Memory B cell (primary cell): ENCODE measurements at regions not wholly inside any gene's neighbourhood (a gene's known extent, or its start where the extent isn't known, plus 50 kb on each side); places are given as distances from the start of the nearest gene placed in this dataset.

Experiments
- ATAC-seq: fragments of 150-1000 bp; cut with Tn5 transposase; 2 replicates; pipeline ENCODE4 v1.10.0; 2021; ENCODE audit warnings: low read depth, mild to moderate bottlenecking, moderate library complexity
- DNase-seq, 2 donors: peaks; one replicate each; pipeline ENCODE4 v3.0.0; 2022; ENCODE audit warnings: low spot score in 2 of 2
- H3K27ac Mint-ChIP-seq: one replicate; pipeline ENCODE4 v1.8.0; 2022; ENCODE audit warnings: mild to moderate bottlenecking, moderate library complexity, mixed read lengths
- H3K27me3 Mint-ChIP-seq: one replicate; pipeline ENCODE4 v1.8.0; 2022; ENCODE audit warnings: mixed read lengths
- H3K36me3 Mint-ChIP-seq: one replicate; pipeline ENCODE4 v1.8.0; 2022; ENCODE audit warnings: mild to moderate bottlenecking, mixed read lengths
- H3K4me1 Mint-ChIP-seq: one replicate; pipeline ENCODE4 v1.8.0; 2022; ENCODE audit warnings: mixed read lengths
- H3K4me3 Mint-ChIP-seq: one replicate; pipeline ENCODE4 v1.8.0; 2022; ENCODE audit warnings: mild to moderate bottlenecking, moderate library complexity, mixed read lengths
- H3K9me3 Mint-ChIP-seq: one replicate; pipeline ENCODE4 v1.8.0; 2022; ENCODE audit warnings: mixed read lengths

- DNase-seq (peak in 1 of 2 donors; percentile 53), ATAC-seq (peak; percentile 53)
- Mint-ChIP-seq H3K4me3 (peak overlapping the region; percentile 74), H3K9me3 (peaks cover 2% of the 10 kb centered on the region), H3K27me3 (no peaks in the 10 kb centered on the region), H3K27ac (peak overlapping the region; percentile 91), H3K4me1 (peaks cover 22% of the 10 kb centered on the region), H3K36me3 (peaks cover 5% of the 10 kb centered on the region)
Measured at GRCh38 chr12:92987362-92987761, 58.3 kb upstream of the EEA1 start.

- no peaks in the 10 kb centered on the region for H3K27me3 Mint-ChIP-seq
- peaks cover 2% of the 10 kb centered on the region for H3K36me3 Mint-ChIP-seq
- ATAC-seq (peak; percentile 87), DNase-seq (peak; percentile 42 to 57)
- peak overlapping the region; percentile 91 for H3K27ac Mint-ChIP-seq
- H3K9me3 Mint-ChIP-seq, result no peaks in the 10 kb centered on the region
- peaks cover 22% of the 10 kb centered on the region for H3K4me1 Mint-ChIP-seq
- H3K4me3 Mint-ChIP-seq, result peak overlapping the region; percentile 74
Measured at GRCh38 chr12:92987846-92988621, 58.9 kb upstream of the EEA1 start.

- no peak overlapping the region for H3K27ac Mint-ChIP-seq
- H3K9me3 Mint-ChIP-seq, result no peaks in the 10 kb centered on the region
- peaks cover 22% of the 10 kb centered on the region for H3K4me1 Mint-ChIP-seq
- DNase-seq (no peak), ATAC-seq (no peak)
- peaks cover 4% of the 10 kb centered on the region for H3K36me3 Mint-ChIP-seq
- no peaks in the 10 kb centered on the region for H3K27me3 Mint-ChIP-seq
- no peak overlapping the region for H3K4me3 Mint-ChIP-seq
Measured at GRCh38 chr12:92988622-92989130, 59.6 kb upstream of the EEA1 start.

GRCh38 chr12:92989715-92990484 is 60.8 kb upstream of the EEA1 start:
- ATAC-seq, result no peak
- H3K36me3 Mint-ChIP-seq, result peaks cover 4% of the 10 kb centered on the region
- H3K27ac Mint-ChIP-seq, result peak overlapping the region; percentile 59
- H3K9me3 Mint-ChIP-seq, result no peaks in the 10 kb centered on the region
- no peaks in the 10 kb centered on the region for H3K27me3 Mint-ChIP-seq
- DNase-seq, result no peak
- H3K4me3 Mint-ChIP-seq, result no peak overlapping the region
- H3K4me1 Mint-ChIP-seq, result peaks cover 25% of the 10 kb centered on the region

- no peak for ATAC-seq
- Mint-ChIP-seq H3K27me3 (no peaks in the 10 kb centered on the region), H3K4me1 (peaks cover 34% of the 10 kb centered on the region), H3K9me3 (no peaks in the 10 kb centered on the region), H3K36me3 (peaks cover 4% of the 10 kb centered on the region), H3K4me3 (no peak overlapping the region), H3K27ac (no peak overlapping the region)
- no peak for DNase-seq
Measured at GRCh38 chr12:92991134-92991533, 62.0 kb upstream of the EEA1 start.

- Mint-ChIP-seq H3K27me3 (no peaks in the 10 kb centered on the region), H3K27ac (no peak overlapping the region), H3K9me3 (no peaks in the 10 kb centered on the region), H3K4me1 (peaks cover 34% of the 10 kb centered on the region), H3K36me3 (peaks cover 4% of the 10 kb centered on the region), H3K4me3 (no peak overlapping the region)
- DNase-seq, result no peak
- ATAC-seq, result no peak
Measured at GRCh38 chr12:92992041-92992440, 62.9 kb upstream of the EEA1 start.

GRCh38 chr12:92993259-92993658 is 64.2 kb upstream of the EEA1 start:
- Mint-ChIP-seq H3K27me3 (no peaks in the 10 kb centered on the region), H3K27ac (no peak overlapping the region), H3K4me1 (peaks cover 26% of the 10 kb centered on the region), H3K36me3 (peaks cover 4% of the 10 kb centered on the region), H3K4me3 (no peak overlapping the region), H3K9me3 (no peaks in the 10 kb centered on the region)
- DNase-seq (no peak), ATAC-seq (no peak)

GRCh38 chr12:92995258-92995903 is 66.3 kb upstream of the EEA1 start:
- DNase-seq (peak; percentile 40 to 47), ATAC-seq (peak; percentile 97)
- Mint-ChIP-seq H3K4me1 (peaks cover 15% of the 10 kb centered on the region), H3K4me3 (peak overlapping the region; percentile 56), H3K36me3 (peaks cover 8% of the 10 kb centered on the region), H3K9me3 (no peaks in the 10 kb centered on the region), H3K27ac (peak overlapping the region; percentile 87), H3K27me3 (no peaks in the 10 kb centered on the region)

- no peak for DNase-seq
- H3K4me3 Mint-ChIP-seq, result no peak overlapping the region
- peaks cover 14% of the 10 kb centered on the region for H3K36me3 Mint-ChIP-seq
- peaks cover 8% of the 10 kb centered on the region for H3K4me1 Mint-ChIP-seq
- ATAC-seq, result no peak
- H3K27me3 Mint-ChIP-seq, result no peaks in the 10 kb centered on the region
- H3K9me3 Mint-ChIP-seq, result no peaks in the 10 kb centered on the region
- no peak overlapping the region for H3K27ac Mint-ChIP-seq
Measured at GRCh38 chr12:93000026-93000425, 70.9 kb upstream of the EEA1 start.

- Mint-ChIP-seq H3K4me3 (no peak overlapping the region), H3K27me3 (no peaks in the 10 kb centered on the region), H3K4me1 (no peaks in the 10 kb centered on the region), H3K36me3 (peaks cover 16% of the 10 kb centered on the region), H3K27ac (no peak overlapping the region), H3K9me3 (no peaks in the 10 kb centered on the region)
- no peak for ATAC-seq
- no peak for DNase-seq
Measured at GRCh38 chr12:93001407-93001806, 72.3 kb upstream of the EEA1 start.

- H3K4me3 Mint-ChIP-seq, result no peak overlapping the region
Measured at GRCh38 chr12:93002293-93003054, 73.4 kb upstream of the EEA1 start.

GRCh38 chr12:93003531-93004239 is 74.6 kb upstream of the EEA1 start:
- H3K27me3 Mint-ChIP-seq, result no peaks in the 10 kb centered on the region
- H3K27ac Mint-ChIP-seq, result no peak overlapping the region
- no peak overlapping the region for H3K4me3 Mint-ChIP-seq
- H3K4me1 Mint-ChIP-seq, result peaks cover 4% of the 10 kb centered on the region
- H3K36me3 Mint-ChIP-seq, result peaks cover 18% of the 10 kb centered on the region
- no peaks in the 10 kb centered on the region for H3K9me3 Mint-ChIP-seq
- ATAC-seq, result no peak
- no peak for DNase-seq

More at GRCh38 chr12:93002293-93003054, 73.4 kb upstream of the EEA1 start:
- ATAC-seq (no peak), DNase-seq (no peak)
- Mint-ChIP-seq H3K4me1 (no peaks in the 10 kb centered on the region), H3K27me3 (no peaks in the 10 kb centered on the region), H3K27ac (no peak overlapping the region), H3K9me3 (no peaks in the 10 kb centered on the region), H3K36me3 (peaks cover 18% of the 10 kb centered on the region)

GRCh38 chr12:93005928-93006392 is 76.9 kb upstream of the EEA1 start:
- Mint-ChIP-seq H3K27me3 (no peaks in the 10 kb centered on the region), H3K27ac (no peak overlapping the region), H3K36me3 (peaks cover 13% of the 10 kb centered on the region), H3K9me3 (no peaks in the 10 kb centered on the region), H3K4me3 (no peak overlapping the region), H3K4me1 (peaks cover 4% of the 10 kb centered on the region)
- no peak for ATAC-seq
- DNase-seq, result no peak
